HG03159 (cell line): ENCODE measurements at regions not wholly inside any gene's neighbourhood (a gene's known extent, or its start where the extent isn't known, plus 50 kb on each side); places are given as distances from the start of the nearest gene placed in this dataset.

Experiments used
- ATAC-seq: cut with Tn5 transposase; IDR thresholded peaks from one replicate; pipeline ENCODE4 v1.9.1; 2021; ENCODE audit warnings: mild to moderate bottlenecking, moderate library complexity; ENCODE audit not compliant: unreplicated experiment

DNA sequence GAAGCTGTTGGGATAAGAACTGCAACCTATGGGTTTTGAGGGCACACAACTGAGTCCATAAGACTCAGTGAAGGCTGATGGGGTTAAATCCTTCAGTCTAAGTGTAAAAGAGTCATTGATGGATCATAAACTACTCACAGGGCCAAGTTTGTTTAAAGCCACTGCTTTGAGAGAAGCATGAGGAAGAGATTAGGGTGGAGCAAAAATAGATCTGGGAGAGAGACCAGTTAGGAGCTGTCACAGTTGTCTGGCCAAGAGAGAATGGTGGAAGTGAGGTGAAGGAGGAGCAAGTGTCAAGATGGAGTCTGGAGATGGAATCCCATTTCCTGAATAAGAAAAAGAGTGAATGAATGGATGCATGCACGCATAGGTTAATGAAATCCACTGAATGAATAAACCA, 379.1 kb upstream of the CDH11 start:
- ATAC-seq, result no peak

DNA sequence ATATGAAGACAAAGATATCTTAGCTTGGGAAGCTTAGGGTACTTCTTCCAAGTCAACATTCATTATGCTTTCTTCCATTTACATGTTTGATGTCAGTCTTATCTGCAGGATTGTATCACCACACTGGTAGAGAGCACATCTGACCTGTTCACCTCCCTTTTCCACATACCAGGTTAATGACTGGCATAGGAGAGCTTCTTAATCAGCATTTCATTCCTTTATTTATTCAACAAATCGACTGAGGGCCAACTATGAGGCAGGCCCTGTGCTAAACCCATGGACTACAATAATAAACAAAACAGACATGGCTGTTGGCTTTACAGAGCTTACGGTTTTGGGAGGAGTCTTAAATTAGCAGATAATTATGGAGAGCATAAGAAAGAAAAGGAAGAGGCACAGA, 378.1 kb upstream of the CDH11 start:
- ATAC-seq, result no peak

DNA sequence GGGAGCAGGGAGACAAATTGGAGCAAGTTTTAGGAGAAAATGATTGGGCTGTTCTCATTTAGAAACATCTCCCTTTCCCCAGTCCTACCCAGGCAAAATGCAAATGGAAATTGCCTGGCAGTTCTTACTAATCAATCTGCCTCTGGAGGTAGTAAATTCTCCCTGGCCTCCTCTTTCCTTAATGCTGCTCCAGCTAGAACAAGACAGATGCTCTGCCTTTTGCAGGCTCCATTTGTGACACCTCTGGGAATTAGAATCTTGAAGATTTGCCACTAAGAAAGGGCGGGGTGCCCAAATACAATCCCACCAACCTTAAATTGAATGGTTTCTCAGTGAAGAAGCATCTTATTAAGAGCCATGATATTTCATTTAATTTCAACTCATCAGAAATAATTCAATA, 377.7 kb upstream of the CDH11 start:
- no peak for ATAC-seq

DNA sequence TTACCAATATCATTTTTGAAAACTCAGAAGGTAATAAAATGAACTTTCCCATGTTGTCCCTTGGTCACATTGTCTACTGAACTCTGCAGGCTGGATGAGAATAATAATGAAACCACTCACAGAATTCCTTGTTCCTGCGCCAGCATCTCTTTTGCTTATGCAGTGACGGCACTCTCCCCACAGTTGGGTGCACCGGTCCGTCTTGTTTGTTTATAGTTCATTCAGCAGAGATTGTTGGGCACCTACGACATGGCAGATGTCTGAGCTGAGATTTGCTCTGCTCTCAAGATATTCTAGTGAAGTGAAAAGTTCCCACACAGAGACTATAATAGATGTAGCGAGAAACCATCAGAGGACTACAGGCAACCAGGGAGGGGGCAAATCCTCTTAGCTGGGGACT, 375.7 kb upstream of the CDH11 start:
- ATAC-seq, result no peak

DNA sequence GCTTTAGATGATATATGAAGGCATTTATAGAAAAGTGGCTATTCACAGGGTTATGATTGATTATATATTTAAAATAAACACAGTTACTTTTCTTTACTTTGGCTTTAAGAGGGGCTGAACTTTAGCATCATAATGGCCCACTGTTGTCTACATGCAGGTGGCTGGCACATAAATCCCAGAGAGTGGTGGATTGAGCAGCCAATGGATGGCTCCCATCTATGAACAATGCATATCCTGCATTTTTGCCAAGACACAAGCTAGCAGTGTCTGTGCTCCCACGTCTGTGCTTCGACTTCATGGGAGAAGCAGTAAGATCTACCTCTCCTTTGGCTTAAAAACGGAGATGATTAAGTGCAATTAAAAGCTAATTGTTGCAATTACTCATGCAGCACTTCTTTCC, 373.2 kb upstream of the CDH11 start:
- ATAC-seq, result no peak

DNA sequence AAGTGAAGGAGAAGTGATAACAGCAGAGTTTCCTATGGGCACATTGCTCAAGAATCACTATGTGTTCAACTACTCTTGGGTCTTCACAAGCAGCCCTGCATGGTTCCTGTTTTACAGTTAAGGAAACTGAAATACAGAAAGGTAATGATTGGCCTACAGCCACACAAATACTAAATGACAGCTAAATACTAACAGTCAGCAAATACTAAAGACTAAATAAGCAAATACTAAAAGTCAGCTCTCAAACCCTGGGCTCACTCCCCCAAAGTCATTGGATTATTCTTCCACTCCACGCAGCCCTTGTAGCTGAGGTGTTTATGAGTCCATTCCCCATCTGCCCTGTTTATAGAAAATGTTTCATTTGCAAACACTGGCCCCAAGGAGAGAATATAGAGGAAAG, 372.7 kb upstream of the CDH11 start:
- ATAC-seq, result no peak

DNA sequence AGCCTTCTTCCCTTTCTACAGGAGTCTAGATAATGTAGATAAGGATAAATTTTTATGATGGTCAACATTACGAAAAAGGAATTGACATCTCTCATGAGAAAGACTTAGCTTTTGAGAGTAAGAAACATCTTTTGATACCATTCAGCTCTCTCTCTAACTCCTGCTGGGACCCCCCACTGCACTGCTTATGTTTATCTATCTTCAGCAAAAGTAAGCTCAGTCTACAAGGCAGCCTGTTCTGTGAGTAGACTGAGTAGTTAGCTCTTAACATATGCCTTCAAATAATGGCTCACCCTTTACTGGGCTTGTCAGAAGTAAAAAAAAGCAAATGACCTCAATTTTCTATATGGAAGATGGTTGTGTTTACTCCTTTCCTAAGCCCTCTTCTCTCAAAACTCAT, 372.2 kb upstream of the CDH11 start:
- ATAC-seq, result no peak

DNA sequence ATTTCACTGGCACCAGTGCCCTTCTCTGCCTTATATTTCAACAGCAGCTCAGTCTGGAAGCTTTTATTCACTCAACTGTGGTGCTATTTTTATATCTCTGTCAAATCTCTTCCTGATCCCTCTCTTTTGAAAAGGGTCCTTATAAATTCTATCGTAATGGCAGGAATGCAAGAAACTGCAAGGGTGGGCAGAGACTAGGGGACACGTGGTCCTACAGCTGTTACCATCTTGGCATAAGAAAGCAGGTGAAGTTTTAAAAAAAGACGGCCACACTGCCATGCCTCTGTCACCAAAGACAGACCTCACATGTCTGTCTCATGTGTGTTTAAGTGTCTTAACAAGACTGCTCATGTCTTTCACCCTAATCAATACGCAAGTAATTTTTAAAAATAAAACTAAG, 368.4 kb upstream of the CDH11 start:
- ATAC-seq, result no peak

DNA sequence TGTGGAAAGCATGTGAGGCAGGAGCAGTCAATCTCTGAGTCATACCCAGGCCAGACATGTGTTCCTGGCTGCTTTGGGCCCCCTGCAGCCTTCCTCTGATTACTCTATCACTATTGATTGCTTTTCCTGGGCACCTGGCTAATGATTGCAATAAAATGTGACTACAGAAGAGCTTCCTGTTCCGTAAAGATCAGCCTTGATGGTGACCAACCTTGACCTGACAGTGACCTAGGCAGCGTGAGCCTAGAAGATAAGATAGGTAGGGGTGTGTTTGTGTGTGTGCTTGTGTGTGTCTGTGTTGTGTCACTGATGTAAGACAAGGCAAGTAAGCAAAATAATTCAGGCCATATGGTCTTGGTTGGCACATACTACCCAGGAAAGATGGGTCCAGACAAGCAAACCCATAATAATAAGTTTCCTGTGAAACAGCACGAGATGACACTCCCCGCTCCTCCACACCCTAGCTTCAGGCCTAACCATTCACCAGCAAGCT, 367.7 kb upstream of the CDH11 start:
- ATAC-seq, result no peak

DNA sequence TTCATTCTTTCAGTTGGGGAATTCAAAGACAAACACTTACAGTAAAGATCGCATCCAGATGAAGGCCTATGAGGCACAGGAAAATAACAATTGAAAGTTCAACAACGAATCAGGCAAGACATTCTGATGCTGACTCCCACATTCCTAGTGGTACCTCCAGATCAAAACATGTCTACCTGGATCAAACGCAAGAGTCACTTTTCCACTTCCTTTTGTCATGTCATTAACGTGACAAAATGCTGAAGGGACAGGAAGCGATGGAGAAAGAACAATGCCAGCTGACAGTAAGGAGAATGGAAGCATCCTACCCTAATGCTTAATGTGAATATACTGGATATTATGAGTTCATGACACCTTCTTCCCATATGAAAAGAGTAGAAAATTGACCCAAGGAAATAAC, 365.4 kb upstream of the CDH11 start:
- no peak for ATAC-seq

DNA sequence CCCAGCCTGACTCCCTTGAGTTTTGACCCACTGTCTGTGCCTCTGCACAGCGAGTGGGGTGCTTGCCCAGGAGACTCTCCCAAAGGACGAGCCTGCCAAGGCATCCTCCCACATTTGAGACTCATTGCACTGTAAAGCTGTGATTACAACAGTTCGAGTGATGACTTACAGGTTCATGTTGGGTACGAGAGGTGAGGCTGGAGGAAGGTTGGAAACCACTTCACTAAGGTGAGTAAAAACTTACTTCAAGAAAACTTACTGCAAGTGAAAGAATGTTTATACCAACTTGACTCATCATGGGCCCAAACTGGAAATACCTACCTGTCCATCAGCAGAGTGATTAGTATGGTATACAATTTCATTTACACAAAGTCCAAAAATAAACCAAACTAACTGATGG, 360.1 kb upstream of the CDH11 start:
- no peak for ATAC-seq

DNA sequence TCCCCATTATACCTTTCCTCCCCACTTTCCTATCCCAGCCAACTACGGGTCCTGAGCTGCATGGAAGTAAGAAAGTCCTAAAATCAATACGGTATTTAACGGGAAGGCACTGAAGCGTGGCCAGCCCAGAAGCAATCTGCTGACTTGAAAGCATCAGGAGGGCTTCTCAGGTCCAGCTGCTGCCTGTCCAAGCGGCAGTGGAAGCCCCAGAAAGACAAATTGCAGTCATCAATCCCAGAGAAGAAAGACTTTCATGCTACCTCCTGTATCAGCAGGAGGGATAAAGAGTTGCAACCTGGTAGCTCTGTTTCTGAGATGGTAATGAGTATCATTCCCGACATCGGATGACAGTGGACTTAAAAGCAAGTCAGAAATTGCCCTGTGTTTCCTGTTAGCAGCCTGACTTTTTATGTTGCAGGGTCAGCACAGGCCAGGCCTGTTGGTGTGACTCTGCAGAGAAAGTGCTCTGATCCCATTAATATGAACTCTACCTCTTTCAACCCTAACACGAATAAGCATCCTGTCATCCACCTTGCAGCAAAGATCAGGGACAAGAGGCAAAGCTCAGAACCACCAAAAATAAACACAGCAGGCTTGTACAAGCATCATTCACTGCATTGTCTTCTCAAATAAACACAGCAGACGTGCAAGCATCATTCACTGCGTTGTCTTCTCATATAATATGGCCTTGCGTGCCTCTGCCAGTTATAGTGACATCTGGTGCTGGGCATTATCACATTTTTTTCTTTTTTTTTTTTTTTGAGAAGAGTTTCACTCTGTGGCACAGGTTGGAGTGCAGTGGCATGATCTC, 358.6 kb upstream of the CDH11 start:
- no peak for ATAC-seq

DNA sequence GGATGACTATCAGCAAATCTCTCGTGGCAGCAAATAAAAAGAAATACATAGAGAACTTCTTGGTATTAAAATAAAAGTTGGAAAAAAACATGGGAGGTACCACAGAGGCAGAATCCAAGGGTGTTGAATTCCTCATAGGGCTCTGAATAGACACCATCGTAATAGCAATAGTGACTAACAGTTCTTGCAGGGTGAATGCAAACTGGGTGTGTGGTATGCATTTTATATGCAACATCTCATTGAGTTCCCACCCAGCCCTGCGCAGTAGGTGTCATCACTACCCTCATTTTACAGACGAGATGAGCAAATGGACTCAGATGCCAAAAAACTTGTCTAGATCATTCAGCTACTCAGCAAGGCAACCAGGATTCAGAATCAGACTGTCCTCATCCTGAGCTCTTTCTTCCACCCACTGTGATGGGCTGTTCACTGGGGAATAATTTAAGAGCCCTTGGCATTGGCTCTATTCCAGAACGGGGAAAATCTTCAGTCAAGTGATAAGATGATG, 354.6 kb upstream of the CDH11 start:
- no peak for ATAC-seq

DNA sequence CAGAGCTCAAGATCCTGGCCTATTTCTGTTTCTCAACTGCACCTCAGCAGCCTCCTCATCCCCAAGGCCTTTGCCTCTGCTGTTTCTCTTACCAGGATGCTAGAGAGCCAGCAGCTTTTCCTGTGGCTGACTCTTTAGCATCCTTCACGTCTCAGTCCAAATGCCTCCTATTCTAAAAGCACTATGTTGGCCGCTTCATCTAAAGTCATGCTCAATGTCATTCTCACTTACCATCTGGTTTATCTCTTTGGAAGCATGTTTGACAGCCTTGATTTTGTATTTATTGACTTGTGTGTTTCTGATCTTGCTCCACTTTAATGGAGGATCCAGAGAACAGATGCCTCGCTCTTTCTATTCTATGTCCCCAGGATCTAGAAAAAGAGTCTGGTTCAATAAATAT, 351.8 kb upstream of the CDH11 start:
- ATAC-seq, result no peak

DNA sequence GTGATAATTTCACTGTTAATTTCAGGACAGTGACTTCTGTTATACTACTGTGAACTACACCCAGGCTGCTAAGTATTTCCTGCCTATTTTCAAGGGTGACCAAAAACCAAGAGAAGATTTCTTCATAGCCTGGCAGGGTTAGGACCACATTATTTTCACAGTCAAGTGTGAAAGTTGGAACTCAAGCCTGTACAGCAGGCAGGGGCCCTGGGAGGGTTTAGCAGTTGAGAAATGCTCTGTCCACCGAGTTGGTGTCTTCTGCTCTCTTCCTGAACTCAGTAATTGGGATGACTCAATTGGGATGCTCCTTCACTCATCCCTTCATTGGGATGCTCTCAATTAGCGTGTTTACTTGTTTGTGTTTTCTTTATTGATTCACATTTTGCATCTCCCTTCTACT, 347.3 kb upstream of the CDH11 start:
- no peak for ATAC-seq

DNA sequence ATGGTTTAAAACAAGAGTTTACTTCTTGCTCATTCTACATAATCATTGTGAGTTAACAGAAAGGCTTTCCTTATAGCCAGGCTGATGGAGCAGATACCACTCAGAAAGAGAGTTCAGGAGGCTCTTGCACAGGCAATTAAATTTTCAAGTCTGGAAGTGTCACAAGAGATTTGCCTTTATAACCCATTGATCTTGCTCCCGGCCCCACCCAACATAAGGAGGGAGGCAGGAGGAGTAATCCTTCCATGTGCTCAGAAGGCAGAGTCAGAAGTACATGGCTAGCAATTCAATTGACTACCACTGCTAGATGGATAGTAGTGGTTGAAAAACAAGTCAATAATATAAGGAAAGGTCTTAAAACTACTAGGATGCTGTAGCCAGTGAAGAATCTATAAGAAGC, 346.3 kb upstream of the CDH11 start:
- ATAC-seq, result no peak

DNA sequence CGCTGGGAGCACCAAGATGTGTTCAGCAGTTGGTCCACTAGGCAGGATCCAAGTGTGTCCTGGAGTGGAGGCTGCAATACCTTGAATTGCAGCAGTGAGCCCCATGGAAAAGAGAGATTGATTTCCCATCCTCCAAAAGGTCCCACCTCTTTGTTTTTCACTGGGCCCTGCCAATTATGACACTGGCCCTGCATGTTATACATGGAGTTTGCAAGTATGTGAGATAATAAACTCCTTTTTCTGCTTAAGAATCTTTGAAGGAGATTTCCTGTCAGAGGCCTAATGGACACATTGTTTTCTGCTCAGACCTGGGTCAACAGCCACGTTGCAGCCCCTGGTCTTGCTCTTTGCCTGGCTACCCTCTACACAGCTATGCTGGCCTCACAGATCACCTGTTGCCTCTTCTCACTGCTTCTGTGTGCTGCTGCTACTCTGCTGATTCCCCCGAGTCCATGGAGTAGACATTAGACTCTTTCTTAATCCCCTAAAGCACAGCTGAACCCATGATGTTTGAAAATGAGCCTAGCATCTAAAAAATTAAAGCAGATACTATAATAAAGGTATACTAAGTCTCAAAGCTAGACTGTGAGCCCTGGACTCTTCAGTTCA, 341.9 kb upstream of the CDH11 start:
- ATAC-seq, result no peak

DNA sequence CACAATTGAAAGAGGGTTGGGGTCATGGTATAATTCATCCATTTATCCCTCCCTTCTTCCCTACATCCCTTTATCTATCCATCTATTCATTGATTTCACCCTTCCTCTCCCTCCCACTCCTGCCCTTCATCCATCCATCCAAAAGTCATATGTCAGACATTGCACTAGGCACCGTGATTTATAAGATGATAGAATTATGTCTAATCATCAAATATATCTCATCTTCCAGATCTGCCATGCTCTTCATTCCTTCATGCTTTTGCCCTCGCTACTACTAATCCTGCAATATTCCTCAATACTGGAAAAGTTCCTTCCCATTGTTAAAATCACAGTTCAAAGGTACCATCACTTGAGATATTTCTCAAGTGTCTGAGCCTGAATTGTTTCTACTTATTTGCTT, 335.2 kb upstream of the CDH11 start:
- no peak for ATAC-seq

DNA sequence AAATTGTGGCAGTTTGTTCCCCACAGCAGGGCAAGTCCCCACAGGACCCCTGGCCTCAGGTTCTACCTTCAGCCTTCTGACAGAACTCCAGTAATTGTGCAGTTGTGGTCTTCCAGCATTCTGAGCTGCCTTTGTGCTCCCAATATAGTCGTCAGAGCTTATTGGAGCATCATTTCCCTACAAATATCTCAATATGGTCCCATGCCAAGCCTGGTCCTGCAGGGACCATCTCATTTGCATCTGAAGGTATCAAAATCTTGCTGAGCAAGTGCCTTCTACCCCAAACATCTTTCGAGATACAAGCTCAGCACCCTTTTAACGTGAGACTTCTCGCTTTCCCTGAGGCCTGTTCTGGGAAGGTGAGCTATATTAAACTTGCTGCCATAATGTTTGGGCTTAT, 333.9 kb upstream of the CDH11 start:
- ATAC-seq, result no peak

DNA sequence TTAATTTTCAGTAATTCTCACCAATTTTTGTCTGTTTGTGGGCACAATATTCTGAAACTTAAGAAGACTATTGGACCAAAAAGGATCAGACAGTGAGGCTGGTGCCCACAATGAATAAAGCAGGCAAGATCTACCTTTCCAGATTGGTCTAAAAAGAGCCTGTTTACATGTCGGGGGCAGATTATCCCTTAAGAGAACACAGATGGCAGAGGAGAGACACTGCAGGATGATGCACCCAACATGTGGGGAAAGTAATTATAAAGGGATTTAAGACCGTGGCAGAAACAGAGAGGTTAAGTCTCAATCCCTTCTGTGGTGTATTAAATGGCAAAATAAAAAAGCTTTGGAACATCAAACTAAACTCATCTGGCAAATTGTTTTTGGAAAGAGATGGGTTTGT, 331.8 kb upstream of the CDH11 start:
- ATAC-seq, result no peak

DNA sequence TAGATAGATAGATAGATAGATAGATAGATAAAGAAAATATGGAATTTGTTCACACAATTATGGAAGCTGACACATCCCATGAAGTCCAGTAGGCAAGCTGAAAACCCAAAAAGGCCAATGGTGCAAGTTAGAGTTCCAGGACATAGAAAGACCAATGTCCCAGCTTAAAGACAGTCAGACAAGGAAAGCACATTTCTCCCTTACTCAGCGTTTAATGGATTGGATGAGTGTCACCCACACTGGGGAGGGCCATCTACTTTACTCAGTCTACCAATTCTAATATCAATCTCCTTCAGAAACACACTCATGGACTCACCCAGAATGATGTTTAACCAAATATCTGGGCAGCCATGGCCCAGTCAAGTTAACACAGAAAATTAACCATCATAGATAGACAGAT, 327.7 kb upstream of the CDH11 start:
- ATAC-seq, result no peak

DNA sequence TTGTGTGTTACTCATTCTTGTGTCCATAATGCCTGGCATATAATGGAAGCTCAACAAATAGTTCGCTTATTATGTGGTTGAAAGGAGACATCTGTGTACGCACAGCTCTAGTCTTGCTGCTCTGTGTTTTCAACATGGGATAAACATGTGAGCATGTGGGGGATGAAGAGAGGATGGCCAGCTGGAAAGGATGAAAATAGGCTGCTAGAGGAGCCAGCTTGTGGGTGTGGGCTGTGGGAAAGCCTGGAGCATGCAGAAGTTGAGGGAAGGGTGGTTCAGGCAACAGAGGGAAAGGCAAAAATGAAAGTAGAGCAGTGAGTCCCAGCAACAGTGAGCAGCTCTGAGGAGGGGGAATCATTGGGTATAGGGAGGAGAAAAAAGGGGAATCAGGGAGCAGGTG, 324.6 kb upstream of the CDH11 start:
- no peak for ATAC-seq
